H1 (cell line): ENCODE measurements at regions not wholly inside any gene's neighbourhood (a gene's known extent, or its start where the extent isn't known, plus 50 kb on each side); places are given as distances from the start of the nearest gene placed in this dataset.

Source experiments
- BACH1 ChIP-seq: IDR thresholded peaks from 2 replicates; pipeline ENCODE4 v1.6.1; 2012; ENCODE audit warnings: low read length, improper control_type of control experiment
- CTCF ChIP-seq, 3 experiments: IDR thresholded peaks; 1 replicate in 2 of 3; 2 replicates in 1 of 3; pipeline versions ENCODE4 v1.5.1 to v1.6.1; 2011; ENCODE audit warnings: low read length in 3 of 3, mild to moderate bottlenecking in 3 of 3, inconsistent platforms in 2 of 3, low read depth in 1 of 3, moderate library complexity in 1 of 3; ENCODE audit not compliant: insufficient read depth in 1 of 3; ENCODE audit errors: control extremely low read depth in 1 of 3
- EGR1 ChIP-seq: IDR thresholded peaks from 2 replicates; pipeline ENCODE4 v1.6.1; 2011; ENCODE audit warnings: low read depth, low read length, borderline replicate concordance
- EP300 ChIP-seq, 2 experiments: IDR thresholded peaks; 1 replicate in 1 of 2; 2 replicates in 1 of 2; pipeline ENCODE4 v1.6.1; 2011 to 2012; ENCODE audit warnings: low read depth in 2 of 2, low read length in 2 of 2, mild to moderate bottlenecking in 2 of 2, borderline replicate concordance in 1 of 2, inconsistent platforms in 1 of 2, moderate library complexity in 1 of 2
- JUN ChIP-seq: IDR thresholded peaks from 2 replicates; pipeline ENCODE4 v1.6.1; 2011; ENCODE audit warnings: low read depth, mild to moderate bottlenecking, improper control_type of control experiment, low read length
- PHF8 ChIP-seq: fragments of 200-600 bp; sonication (generic); conservative IDR thresholded peaks from 2 replicates; pipeline ENCODE4 v1.7.1; 2012; ENCODE audit warnings: low read depth, mild to moderate bottlenecking, inconsistent platforms, low read length, moderate library complexity
- POLR2A ChIP-seq, 2 experiments: IDR thresholded peaks; 1 replicate in 1 of 2; 2 replicates in 1 of 2; pipeline ENCODE4 v1.6.1; 2011; ENCODE audit warnings: low read depth in 2 of 2, low read length in 2 of 2, mild to moderate bottlenecking in 2 of 2; ENCODE audit errors: control extremely low read depth in 1 of 2
- SIN3A ChIP-seq, 2 experiments: IDR thresholded peaks in 1 of 2; conservative IDR thresholded peaks in 1 of 2; 2 replicates each; pipeline ENCODE4 v1.6.1; 2011 to 2012; ENCODE audit warnings: low read length in 2 of 2, improper control_type of control experiment in 1 of 2, low read depth in 1 of 2, mild to moderate bottlenecking in 1 of 2
- TEAD4 ChIP-seq: IDR thresholded peaks from 2 replicates; pipeline ENCODE4 v1.6.1; 2012; ENCODE audit warnings: low read depth, low read length, inconsistent platforms, mixed read lengths

DNA sequence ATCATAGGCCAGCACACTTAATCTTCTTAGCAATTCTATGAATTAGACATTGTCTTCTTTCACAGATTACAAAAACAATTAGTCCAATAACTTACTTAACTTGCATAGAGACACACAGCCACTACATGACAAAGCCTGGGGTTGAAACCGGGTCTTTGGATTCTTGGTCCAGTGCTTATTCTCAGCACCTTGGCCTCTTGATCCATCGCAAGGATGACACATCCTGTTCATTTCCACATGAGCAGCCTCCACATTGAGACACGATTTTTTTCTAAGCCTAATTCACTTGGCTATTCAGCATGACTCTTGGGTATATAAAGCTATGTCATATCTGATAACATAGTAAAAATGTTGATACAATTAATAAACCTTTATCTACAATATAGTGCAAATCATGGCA lies 221.0 kb upstream of the FOXD3 start:
- TF ChIP-seq BACH1: no peak
- no peak for TF ChIP-seq TEAD4
- no peak for TF ChIP-seq EP300 (IDR thresholded peaks at IDR 0.05; ENCODE audit: borderline replicate concordance in 1 of 2, low read depth in 2 of 2, low read length in 2 of 2)
- no peak for TF ChIP-seq CTCF (IDR thresholded peaks at IDR 0.05; ENCODE audit: control extremely low read depth in 1 of 3, insufficient read depth in 1 of 3, low read depth in 1 of 3, low read length in 3 of 3)
- TF ChIP-seq JUN: no peak
- no peak for TF ChIP-seq POLR2A (IDR thresholded peaks at IDR 0.05; ENCODE audit: control extremely low read depth in 1 of 2, low read depth in 2 of 2, low read length in 2 of 2)
- no peak for TF ChIP-seq SIN3A (conservative IDR thresholded peaks at IDR 0.05 in 1 of 2, IDR thresholded peaks at IDR 0.05 in 1 of 2; ENCODE audit: low read depth in 1 of 2, low read length in 2 of 2)
- no peak for TF ChIP-seq PHF8
- TF ChIP-seq EGR1: no peak
